NK-92 treated with Interleukin-12 subunit alpha and Interleukin-12 subunit beta, amount 100 ng/mL, for 24 hours (cell line): ENCODE measurements at regions not wholly inside any gene's neighbourhood (a gene's known extent, or its start where the extent isn't known, plus 50 kb on each side); places are given as distances from the start of the nearest gene placed in this dataset.

ENCODE experiments used
- DNase-seq: peaks from one replicate; lab custom pipeline; 2025; lab: John Stamatoyannopoulos, UW

- DNase-seq, result no peak
Measured at GRCh38 chr4:189267312-189267965, 673.2 kb upstream of the FRG1 start.

GRCh38 chr4:189278597-189279165, 662.0 kb upstream of the FRG1 start:
- no peak for DNase-seq

DNA sequence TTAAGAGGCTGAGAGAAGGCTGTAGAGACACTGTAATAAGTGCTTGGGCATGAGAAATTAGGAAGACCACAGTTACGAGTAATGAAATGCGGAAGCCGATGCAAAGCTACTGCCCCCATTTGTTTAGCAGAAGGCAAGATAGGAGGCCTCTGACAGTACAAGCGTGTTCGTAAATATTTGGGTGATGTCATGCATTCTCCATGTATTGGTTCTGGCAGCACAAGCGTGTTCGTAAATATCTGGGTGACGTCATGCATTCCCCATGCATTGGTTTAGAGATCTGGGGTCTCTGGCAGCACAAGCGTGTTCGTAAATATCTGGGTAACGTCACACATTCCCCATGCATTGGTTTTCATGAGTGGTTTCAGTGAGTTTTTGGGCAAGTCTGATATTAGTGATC, 661.5 kb upstream of the FRG1 start:
- DNase-seq, result no peak

DNA sequence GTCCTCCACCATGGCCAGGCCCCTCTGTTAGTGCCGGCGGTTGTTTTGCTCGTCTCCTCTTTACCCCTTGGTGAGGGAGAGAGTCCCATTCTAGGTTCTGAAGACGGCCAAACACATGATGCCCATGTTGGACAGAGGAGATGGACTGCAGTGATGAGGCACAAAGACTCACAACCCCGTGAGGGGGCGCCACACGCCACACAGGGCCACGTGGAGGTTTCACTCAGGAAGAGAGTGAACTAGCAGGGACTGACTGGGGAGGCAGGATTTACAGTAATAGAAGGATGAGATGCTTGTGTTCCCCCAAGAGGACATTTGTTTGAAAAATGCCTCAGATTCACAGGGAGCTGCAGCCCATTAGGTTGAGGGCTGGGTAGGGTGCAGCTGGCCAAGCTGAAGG, 655.3 kb upstream of the FRG1 start:
- DNase-seq, result no peak

- no peak for DNase-seq
Measured at GRCh38 chr4:189291939-189292338, 648.7 kb upstream of the FRG1 start.

DNA sequence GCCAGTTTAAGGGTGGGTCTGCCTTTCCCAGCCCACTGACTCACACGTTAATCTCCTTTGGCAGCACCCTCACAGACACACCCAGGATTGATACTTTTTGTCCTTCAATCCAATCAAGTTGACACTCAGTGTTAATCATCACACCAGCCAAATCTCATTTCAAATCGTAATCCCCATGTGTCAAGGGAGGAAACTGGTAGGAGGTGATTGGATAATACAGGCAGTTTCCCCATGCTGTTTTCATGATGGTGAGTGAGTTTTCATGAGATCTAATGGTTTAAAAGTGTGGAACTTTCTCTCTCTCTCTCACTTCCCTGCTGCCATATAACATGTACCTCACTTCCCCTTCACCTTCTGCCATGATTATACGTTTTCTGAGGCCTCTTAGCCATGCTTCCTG, 647.2 kb upstream of the FRG1 start:
- DNase-seq, result no peak

DNA sequence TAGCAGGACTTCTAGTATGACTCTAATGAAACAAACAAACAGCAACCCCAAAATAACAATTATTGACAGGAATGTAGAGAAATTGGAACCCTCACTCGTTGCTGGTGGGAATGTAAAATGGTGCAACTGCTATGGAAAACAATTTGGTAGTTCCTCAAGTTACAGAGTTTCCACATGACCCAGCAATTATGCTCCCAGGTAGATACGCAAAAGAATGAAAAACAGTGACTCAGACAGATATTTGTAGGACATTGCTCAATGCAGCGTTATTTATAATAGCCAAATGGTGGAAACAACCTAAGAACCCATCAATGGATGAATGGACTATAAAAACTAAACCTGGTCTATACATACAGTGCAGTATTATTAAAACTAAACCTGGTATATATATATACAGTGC, 646.1 kb upstream of the FRG1 start:
- no peak for DNase-seq

DNA sequence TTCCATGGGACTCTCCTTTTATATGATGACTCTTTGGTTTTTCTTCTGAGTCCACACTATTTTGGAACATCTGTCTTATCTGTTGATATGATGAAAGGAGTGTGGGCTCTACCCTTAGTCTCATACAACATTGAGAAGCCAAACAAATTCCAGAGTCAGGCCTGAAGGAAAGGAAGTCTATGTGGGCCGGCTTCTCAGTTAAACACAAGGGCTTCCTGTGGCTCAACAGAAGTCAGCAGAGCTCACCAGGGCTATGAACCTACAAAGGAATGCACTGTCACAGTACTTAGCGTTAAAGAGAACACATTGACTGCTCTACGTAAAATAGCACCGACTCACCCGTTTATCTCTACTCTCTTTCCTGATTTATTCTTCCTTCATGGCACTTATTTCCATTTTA, 641.0 kb upstream of the FRG1 start:
- no peak for DNase-seq

- DNase-seq, result no peak
Measured at GRCh38 chr4:189301692-189302091, 639.0 kb upstream of the FRG1 start.

- DNase-seq, result no peak
Measured at GRCh38 chr4:189302719-189303118, 638.0 kb upstream of the FRG1 start.

DNA sequence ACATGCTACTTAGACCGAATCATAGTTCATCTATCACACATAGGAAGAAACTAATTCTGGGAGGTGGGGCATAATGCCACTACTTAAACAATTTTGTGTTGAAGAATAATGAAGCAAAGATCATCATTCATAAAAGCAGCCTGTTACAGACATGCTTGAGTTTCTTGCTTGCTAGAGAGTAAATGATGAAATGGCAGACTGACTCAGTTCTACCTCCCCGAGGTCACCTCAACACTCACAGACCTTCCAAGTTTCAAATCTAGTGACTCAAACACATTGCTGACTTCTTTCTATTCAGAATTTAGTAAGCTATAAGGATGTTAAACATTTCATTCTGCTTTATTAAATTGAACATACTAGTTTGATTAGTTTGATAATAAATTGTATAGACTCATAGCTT, 636.5 kb upstream of the FRG1 start:
- DNase-seq, result no peak

GRCh38 chr4:189304809-189305208, 635.9 kb upstream of the FRG1 start:
- no peak for DNase-seq

DNA sequence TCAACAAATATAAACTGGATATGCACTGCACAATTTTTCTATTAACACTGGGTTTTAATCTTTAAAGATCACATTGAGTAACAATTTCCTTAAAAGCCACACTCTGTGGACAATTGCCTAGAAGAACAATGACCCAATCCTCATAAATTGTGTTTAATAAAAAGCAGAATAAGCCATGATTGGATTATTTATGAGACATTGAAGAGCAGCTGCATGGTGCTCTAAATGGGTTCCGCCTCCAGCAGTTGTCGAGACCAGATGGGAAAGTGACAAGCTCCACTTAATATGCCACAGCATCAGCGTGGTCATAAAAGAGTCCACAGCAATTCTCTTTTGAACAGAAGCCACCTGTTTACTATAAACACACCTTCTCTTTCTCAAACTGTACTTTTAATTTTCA, 635.2 kb upstream of the FRG1 start:
- no peak for DNase-seq

DNA sequence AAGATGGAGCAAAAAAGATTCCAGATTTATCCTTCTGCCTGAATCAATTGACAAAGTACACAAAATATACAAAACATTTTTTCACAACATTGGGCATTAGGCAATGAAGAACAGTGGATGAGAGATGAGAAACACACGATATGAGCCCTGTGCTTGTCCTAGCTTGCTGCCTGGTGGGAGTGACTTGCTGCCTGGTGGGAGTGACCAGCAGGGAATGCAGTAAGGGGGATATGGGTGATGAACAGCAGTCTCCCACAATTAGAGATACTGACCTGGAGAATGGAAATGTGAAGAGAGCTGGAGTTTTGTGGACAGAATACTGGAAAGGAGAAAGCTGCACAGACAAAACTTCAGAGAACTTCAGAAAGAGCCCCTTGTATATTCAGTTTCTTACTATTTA, 629.4 kb upstream of the FRG1 start:
- DNase-seq, result no peak

GRCh38 chr4:189313064-189313463, 627.6 kb upstream of the FRG1 start:
- DNase-seq, result no peak

DNA sequence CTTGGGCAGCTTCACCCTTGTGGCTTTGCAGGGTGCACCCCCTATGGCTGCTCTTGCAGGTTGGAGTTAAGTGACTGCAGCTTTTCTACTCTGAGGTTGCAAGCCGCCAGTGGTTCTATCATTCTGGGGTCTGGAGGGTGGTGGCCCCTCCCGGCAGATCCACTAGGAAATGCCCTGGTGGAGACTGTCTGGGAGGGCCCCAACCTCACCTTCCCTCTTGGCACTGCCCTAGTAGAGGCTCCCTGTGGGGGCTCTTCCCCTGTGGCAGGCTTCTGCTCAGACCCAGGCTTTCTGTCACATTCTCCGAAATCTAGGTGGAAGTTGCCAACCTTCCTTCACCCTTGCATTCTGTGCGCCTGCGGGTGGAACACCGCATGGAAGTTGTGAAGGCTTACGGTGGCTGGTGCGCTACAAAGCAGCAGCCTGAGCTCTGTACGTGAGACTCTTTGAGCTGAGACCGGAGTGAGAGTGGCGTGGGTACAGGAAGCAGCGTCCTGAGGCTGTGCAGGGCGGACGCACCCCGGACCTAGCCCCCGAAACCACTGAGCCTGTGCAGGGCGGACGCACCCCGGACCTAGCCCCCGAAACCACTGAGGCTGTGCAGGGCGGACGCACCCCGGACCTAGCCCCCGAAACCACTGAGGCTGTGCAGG, 626.7 kb upstream of the FRG1 start:
- no peak for DNase-seq

- no peak for DNase-seq
Measured at GRCh38 chr4:189322426-189322825, 618.2 kb upstream of the FRG1 start.

DNA sequence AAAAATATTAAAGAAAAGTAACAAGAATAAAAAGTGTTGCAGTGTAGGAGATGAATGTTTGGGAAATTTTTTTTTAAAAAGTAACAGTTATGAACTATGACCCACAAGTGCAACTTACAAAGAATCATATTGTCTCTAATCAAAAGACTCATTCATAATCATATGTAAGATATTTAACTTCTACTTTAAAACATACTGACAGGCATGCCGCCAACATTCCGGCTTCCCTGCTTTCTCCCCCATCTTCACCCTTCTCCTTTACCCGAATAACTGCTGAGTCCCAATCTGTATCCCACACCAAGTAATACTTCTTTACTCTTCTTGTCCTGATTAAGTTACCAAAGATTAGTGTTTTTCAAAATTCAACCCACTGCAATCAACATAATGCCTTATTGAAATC, 598.8 kb upstream of the FRG1 start:
- DNase-seq, result no peak

DNA sequence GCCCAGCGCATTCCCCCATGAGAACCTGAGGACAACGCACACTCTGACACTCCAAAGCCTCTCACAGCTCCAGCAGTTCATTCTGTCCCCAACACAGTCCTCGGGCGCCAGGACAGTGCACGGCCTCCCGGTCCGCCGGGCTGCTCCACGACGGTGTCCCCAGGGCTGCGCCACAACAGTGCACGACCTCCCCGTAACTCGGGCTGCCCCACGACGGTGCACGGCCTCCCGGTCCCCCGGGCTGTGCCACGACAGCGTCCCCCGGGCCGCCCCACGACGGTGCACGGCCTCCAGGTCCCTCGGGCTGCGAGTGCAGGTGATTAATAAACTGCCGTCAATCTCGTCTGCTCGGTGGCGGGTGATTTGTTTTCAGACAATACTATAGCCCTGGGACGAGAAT, 585.1 kb upstream of the FRG1 start:
- DNase-seq, result no peak

- no peak for DNase-seq
Measured at GRCh38 chr4:189362364-189362763, 578.3 kb upstream of the FRG1 start.

GRCh38 chr4:189364032-189364449, 576.6 kb upstream of the FRG1 start:
- DNase-seq, result no peak

- DNase-seq, result no peak
Measured at GRCh38 chr4:189365451-189365850, 575.2 kb upstream of the FRG1 start.

DNA sequence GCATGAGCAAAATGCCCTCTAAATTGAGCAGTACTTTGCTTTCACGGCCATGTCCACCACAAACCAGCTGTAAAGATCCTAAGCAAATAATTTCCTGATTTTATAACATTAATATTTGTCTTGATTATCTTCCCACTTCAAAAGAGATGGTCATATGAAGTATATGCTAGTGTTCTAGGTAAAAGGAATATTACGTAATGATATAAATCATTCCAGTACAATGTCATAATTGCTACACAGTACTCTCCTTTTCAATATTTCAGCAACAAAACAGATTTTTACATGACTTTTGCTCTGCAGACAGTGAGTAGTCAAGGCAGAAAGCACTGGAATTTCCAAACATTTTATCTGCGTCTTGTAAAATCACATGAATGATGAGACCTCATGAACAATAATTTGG, 572.8 kb upstream of the FRG1 start:
- no peak for DNase-seq

- no peak for DNase-seq
Measured at GRCh38 chr4:189374176-189374575, 566.5 kb upstream of the FRG1 start.
